ENCODE measurements at regions not wholly inside any gene's neighbourhood (a gene's known extent, or its start where the extent isn't known, plus 50 kb on each side); places are given as distances from the start of the nearest gene placed in this dataset.
"Not testable (repeated sequence)": the region's sequence is repeated elsewhere in the genome, so short reads cannot be mapped to it uniquely, and the experiment has no call there.

DNA sequence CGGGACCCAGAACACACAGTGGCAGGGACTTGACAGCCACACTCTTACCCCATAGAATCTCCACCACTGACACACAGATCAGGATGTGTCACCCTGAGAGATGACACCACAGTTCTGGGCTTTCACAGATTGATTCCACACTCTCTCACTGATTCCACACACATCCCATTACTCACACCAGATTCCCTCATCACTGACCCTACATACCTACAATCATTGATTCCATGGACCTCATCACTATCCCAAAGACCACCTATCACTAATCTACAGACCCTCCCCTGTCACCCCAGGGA, 57.6 kb upstream of the ZNF527 start:
- Mint-ChIP-seq H3K27ac (peak overlapping the region; percentile 6 to 90 (median 75)), H3K27me3 (peaks cover 1% of the 10 kb centered on the region in 2 donors), H3K9me3 (peaks cover 0 to 25% (median 9%) of the 10 kb centered on the region in 8 donors), H3K36me3 (peaks cover 0 to 10% of the 10 kb centered on the region in 2 donors), H3K4me3 (peak overlapping the region; percentile 79 to 88 (median 83)), H3K4me1 (peaks cover 10 to 28% (median 19%) of the 10 kb centered on the region in 4 donors)
- peaks cover 5% of the 10 kb centered on the region for H3K4me1 ChIP-seq (ENCODE audit: insufficient read depth, low read length)
- intact Hi-C loops (cut with micrococcal nuclease) = loop anchor here (10.0 kb wide), 3 partner anchors 342 to 1098 kb away; partner anchors contain the start of genes CATSPERG, ZFP30, ZNF146 and ZNF565
- H3K27me3 ChIP-seq (ENCODE audit: insufficient read depth, low read length) = no peaks in the 10 kb centered on the region
- no peak overlapping the region for H3K4me3 ChIP-seq (ENCODE audit: low read length in 2 of 2)
- CTCF ChIA-PET (ENCODE audit: partially characterized antibody) = no interaction called here
- DNase-seq = no peak
- no peak overlapping the region for H3K27ac ChIP-seq (ENCODE audit: low read depth, low read length)
- H3K36me3 ChIP-seq (ENCODE audit: insufficient read depth, low read length) = no peaks in the 10 kb centered on the region
- POLR2A ChIA-PET (ENCODE audit: partially characterized antibody) = no interaction called here
- no peaks in the 10 kb centered on the region for H3K9me3 ChIP-seq (ENCODE audit: control insufficient read depth in 1 of 2, low read length in 2 of 2)

DNA sequence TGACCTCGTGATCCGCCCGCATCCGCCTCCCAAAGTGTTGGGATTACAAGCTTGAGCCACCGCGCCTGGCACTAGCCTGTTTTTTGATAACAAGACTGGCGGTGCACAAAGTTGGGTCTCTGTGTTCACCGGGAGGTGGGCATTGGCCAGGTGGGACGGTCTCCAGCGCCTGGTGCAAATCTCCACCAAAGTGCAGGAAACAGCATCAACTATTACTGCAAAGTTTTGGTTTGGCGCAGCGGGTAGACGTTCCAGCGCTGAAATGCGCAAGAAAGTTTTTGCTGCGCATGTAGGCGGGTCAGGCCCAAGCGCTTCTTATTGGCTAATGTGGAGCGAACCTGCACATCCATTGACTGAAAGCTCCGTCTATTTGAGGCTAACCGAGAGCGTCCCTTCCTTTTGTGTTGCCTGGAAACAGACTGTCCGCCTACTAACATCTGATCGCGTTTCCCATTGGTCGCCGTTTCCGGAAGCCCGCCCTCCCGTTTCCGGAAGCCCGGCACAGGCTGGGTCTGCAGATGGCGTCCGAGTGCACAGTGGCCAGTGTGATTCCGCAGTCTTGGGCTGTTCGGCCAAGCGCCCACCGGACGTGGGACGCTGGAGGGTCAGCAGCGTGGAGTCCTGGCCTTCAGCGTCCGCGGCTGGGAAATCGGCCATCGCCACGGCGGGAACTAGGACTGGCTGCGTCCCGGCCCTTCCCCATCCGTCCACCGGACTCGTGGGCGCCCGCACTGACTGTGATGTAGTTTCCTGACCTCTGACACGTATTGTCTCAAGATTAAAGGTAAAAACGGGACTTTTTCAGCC, 53.3 kb upstream of the ZNF527 start:
- Mint-ChIP-seq H3K36me3 (peaks cover 5 to 22% of the 10 kb centered on the region in 2 donors), H3K27ac (peak overlapping the region; percentile 97 to 99 (median 99)), H3K9me3 (peaks cover 0 to 25% (median 10%) of the 10 kb centered on the region in 8 donors), H3K27me3 (peaks cover 1% of the 10 kb centered on the region in 2 donors), H3K4me1 (peaks cover 28 to 59% (median 44%) of the 10 kb centered on the region in 4 donors), H3K4me3 (peak overlapping the region; percentile 93 to 98 (median 97))
- Histone ChIP-seq H3K27me3 (ENCODE audit: insufficient read depth, low read length) (no peaks in the 10 kb centered on the region), H3K4me3 (ENCODE audit: low read length in 2 of 2) (peak overlapping the region; percentile 90 to 91), H3K27ac (ENCODE audit: low read depth, low read length) (peak overlapping the region; percentile 73), H3K4me1 (ENCODE audit: insufficient read depth, low read length) (peaks cover 11% of the 10 kb centered on the region), H3K9me3 (ENCODE audit: control insufficient read depth in 1 of 2, low read length in 2 of 2) (no peaks in the 10 kb centered on the region), H3K36me3 (ENCODE audit: insufficient read depth, low read length) (no peaks in the 10 kb centered on the region)
- ChIA-PET CTCF (ENCODE audit: partially characterized antibody) (interaction anchor here (0.7 to 1.3 kb wide), 2 partner anchors 20 to 53 kb away, joined by 3 read pairs; partner anchors contain the start of gene ZNF527), POLR2A (ENCODE audit: partially characterized antibody) (interaction anchor here (1.0 to 2.3 kb wide), 16 partner anchors 17 to 1103 kb away, joined by 3 to 38 read pairs (median 6); partner anchors contain the start of genes SIPA1L3, WDR87, ZNF146 and ZNF420)
- intact Hi-C loops (cut with micrococcal nuclease) = loop anchor here (1.0 to 10.0 kb wide), 10 partner anchors 17 to 1103 kb away; partner anchors contain the start of genes CATSPERG, ZFP30, ZNF146 and ZNF527
- DNase-seq = peak; percentile 92 to 98 (median 96)

DNA sequence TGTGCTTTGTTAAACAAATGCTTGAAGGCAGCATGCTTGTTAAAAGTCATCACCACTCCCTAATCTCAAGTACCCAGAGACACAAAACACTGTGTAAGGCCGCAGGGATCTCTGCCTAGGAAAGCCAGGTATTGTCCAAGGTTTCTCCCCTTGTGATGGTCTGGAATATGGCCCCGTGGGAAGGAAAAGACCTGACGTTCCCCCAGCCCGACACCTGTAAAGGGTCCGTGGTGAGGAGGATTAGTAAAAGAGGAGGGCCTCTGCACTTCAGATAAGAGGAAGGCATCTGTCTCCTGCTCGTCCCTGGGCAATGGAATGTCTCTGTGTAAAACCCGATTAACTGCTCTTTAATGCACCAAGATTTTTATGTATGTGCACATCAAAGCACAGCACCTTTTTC, 49.9 kb upstream of the ZNF527 start:
- H3K4me1 ChIP-seq (ENCODE audit: insufficient read depth, low read length) = peaks cover 11% of the 10 kb centered on the region
- H3K9me3 Mint-ChIP-seq; H3K27me3 Mint-ChIP-seq; H3K27ac ChIP-seq (ENCODE audit: low read depth, low read length); H3K36me3 ChIP-seq (ENCODE audit: insufficient read depth, low read length); CTCF ChIA-PET (ENCODE audit: partially characterized antibody); H3K4me3 ChIP-seq (ENCODE audit: low read length in 2 of 2); DNase-seq; H3K9me3 ChIP-seq (ENCODE audit: control insufficient read depth in 1 of 2, low read length in 2 of 2); intact Hi-C loops (cut with micrococcal nuclease); H3K4me3 Mint-ChIP-seq; H3K27me3 ChIP-seq (ENCODE audit: insufficient read depth, low read length): not testable (repeated sequence)
- peaks cover 16 to 39% of the 10 kb centered on the region in 2 donors for H3K36me3 Mint-ChIP-seq
- peak overlapping the region in 2 of 7 donors; percentile 17 to 78 for H3K27ac Mint-ChIP-seq
- POLR2A ChIA-PET (ENCODE audit: partially characterized antibody) = interaction anchor here (1.5 kb wide), 1 partner anchor 186 kb away, joined by 3 read pairs; the partner anchor contains the start of gene ZNF793
- peaks cover 20 to 52% (median 36%) of the 10 kb centered on the region in 4 donors for H3K4me1 Mint-ChIP-seq
